Thoracic aorta (tissue), 2 donors: ENCODE measurements at regions not wholly inside any gene's neighbourhood (a gene's known extent, or its start where the extent isn't known, plus 50 kb on each side); places are given as distances from the start of the nearest gene placed in this dataset.

Experiments
- ATAC-seq: fragments of 150-250 bp; one replicate; pipeline ENCODE4 v1.8.0; 2017; ENCODE audit warnings: low read depth; ENCODE audit not compliant: insufficient number of reproducible peaks, low FRiP score
- DNase-seq: peaks from one replicate; pipeline ENCODE4 v3.0.0-alpha.2; 2020; ENCODE audit warnings: low spot score
- H3K27ac ChIP-seq, 2 donors: fragments of 200-600 bp; sonication (generic); 1 replicate in 1 of 2; 2 replicates in 1 of 2; pipeline ENCODE4 v1.5.1; 2016; ENCODE audit warnings: mild to moderate bottlenecking in 2 of 2, moderate library complexity in 2 of 2
- H3K27me3 ChIP-seq: fragments of 200-600 bp; sonication (generic); replicated peaks from 2 replicates; pipeline ENCODE4 v1.6.0; 2016; ENCODE audit warnings: mild to moderate bottlenecking; ENCODE audit not compliant: insufficient read depth
- H3K36me3 ChIP-seq: fragments of 200-600 bp; sonication (generic); one replicate; pipeline ENCODE4 v1.5.1; 2016
- H3K4me1 ChIP-seq, 2 donors: fragments of 200-600 bp; sonication (generic); 1 replicate in 1 of 2; 2 replicates in 1 of 2; pipeline versions ENCODE4 v1.5.1 to v1.6.0; 2016; ENCODE audit warnings: low read depth in 2 of 2, mild to moderate bottlenecking in 1 of 2; ENCODE audit not compliant: control insufficient read depth in 1 of 2
- H3K4me3 ChIP-seq: fragments of 200-600 bp; sonication (generic); 2 replicates; pipeline ENCODE4 v1.5.1; 2016; ENCODE audit warnings: mild to moderate bottlenecking
- H3K9me3 ChIP-seq: fragments of 200-600 bp; sonication (generic); 2 replicates; pipeline ENCODE4 v1.5.1; 2016
- CTCF ChIP-seq: fragments of 200-600 bp; sonication (generic); IDR thresholded peaks from one replicate; pipeline ENCODE4 v1.5.1; 2019; ENCODE audit warnings: antibody characterized with exemption

GRCh38 chr2:139080244-139080643 lies 300.1 kb upstream of the NXPH2 start:
- H3K36me3 ChIP-seq = no peaks in the 10 kb centered on the region
- no peaks in the 10 kb centered on the region for H3K4me1 ChIP-seq
- ATAC-seq = no peak
- DNase-seq = no peak
- H3K27me3 ChIP-seq = no peaks in the 10 kb centered on the region
- TF ChIP-seq CTCF = no peak
- H3K27ac ChIP-seq = no peak overlapping the region
- no peaks in the 10 kb centered on the region for H3K9me3 ChIP-seq
- H3K4me3 ChIP-seq = no peak overlapping the region

GRCh38 chr2:139079311-139079710 lies 299.1 kb upstream of the NXPH2 start:
- ATAC-seq = no peak
- Histone ChIP-seq H3K27ac (no peak overlapping the region), H3K4me1 (no peaks in the 10 kb centered on the region), H3K4me3 (no peak overlapping the region), H3K9me3 (no peaks in the 10 kb centered on the region), H3K27me3 (no peaks in the 10 kb centered on the region), H3K36me3 (no peaks in the 10 kb centered on the region)
- no peak for TF ChIP-seq CTCF
- DNase-seq = no peak

GRCh38 chr2:139078376-139078775 lies 298.2 kb upstream of the NXPH2 start:
- Histone ChIP-seq H3K4me3 (no peak overlapping the region), H3K9me3 (no peaks in the 10 kb centered on the region), H3K4me1 (no peaks in the 10 kb centered on the region), H3K27me3 (no peaks in the 10 kb centered on the region), H3K27ac (no peak overlapping the region), H3K36me3 (no peaks in the 10 kb centered on the region)
- DNase-seq (no peak), ATAC-seq (no peak)
- TF ChIP-seq CTCF = no peak

GRCh38 chr2:139077099-139077737 lies 297.0 kb upstream of the NXPH2 start:
- DNase-seq = no peak
- Histone ChIP-seq H3K9me3 (no peaks in the 10 kb centered on the region), H3K36me3 (no peaks in the 10 kb centered on the region), H3K4me1 (no peaks in the 10 kb centered on the region), H3K27ac (no peak overlapping the region), H3K4me3 (no peak overlapping the region), H3K27me3 (no peaks in the 10 kb centered on the region)
- TF ChIP-seq CTCF = no peak
- no peak for ATAC-seq

- Histone ChIP-seq H3K36me3 (no peaks in the 10 kb centered on the region), H3K9me3 (no peaks in the 10 kb centered on the region), H3K4me1 (no peaks in the 10 kb centered on the region), H3K4me3 (no peak overlapping the region), H3K27me3 (no peaks in the 10 kb centered on the region), H3K27ac (no peak overlapping the region)
- ATAC-seq (no peak), DNase-seq (no peak)
- TF ChIP-seq CTCF = no peak
Measured at GRCh38 chr2:139067874-139068273, 287.7 kb upstream of the NXPH2 start.
